ENCODE measurements at regions not wholly inside any gene's neighbourhood (a gene's known extent, or its start where the extent isn't known, plus 50 kb on each side); places are given as distances from the start of the nearest gene placed in this dataset.

GRCh38 chr21:27649323-27649722, 682.4 kb upstream of the ADAMTS5 start:
- no peak overlapping the region for H3K4me3 ChIP-seq
- Mint-ChIP-seq H3K4me3 (no peak overlapping the region), H3K27ac (no peak overlapping the region), H3K36me3 (ENCODE audit: low read depth) (no peaks in the 10 kb centered on the region), H3K4me1 (no peaks in the 10 kb centered on the region), H3K27me3 (ENCODE audit: insufficient read depth, low read depth, poor library complexity) (no peaks in the 10 kb centered on the region), H3K9me3 (no peaks in the 10 kb centered on the region; the same call in 1 of the 3 replicates)
- DNase-seq (ENCODE audit: low spot score) (no peak), ATAC-seq (no peak)
- H4K20me1 ChIP-seq (replicated peaks; ENCODE audit: insufficient read depth), result no peaks in the 10 kb centered on the region
- H3K36me3 ChIP-seq (ENCODE audit: insufficient read depth), result no peaks in the 10 kb centered on the region
- TF ChIP-seq CTCF (conservative IDR thresholded peaks at IDR 0.05; ENCODE audit: low read depth in 2 of 2), result no peak
- no peak for TF ChIP-seq ZNF331 (CRISPR knock-in tag; IDR thresholded peaks at IDR 0.05; ENCODE audit: low read depth)
- no peaks in the 10 kb centered on the region for H3F3A ChIP-seq (replicated peaks; ENCODE audit: low read depth)
- H3K4me1 ChIP-seq (ENCODE audit: insufficient read depth), result no peaks in the 10 kb centered on the region
- H2AFZ ChIP-seq, result no peak overlapping the region
- no peak overlapping the region for H3K4me2 ChIP-seq
- H3K27me3 ChIP-seq (ENCODE audit: insufficient read depth), result no peaks in the 10 kb centered on the region
- no peaks in the 10 kb centered on the region for H3K79me2 ChIP-seq (replicated peaks; ENCODE audit: insufficient read depth)
- H3K27ac ChIP-seq (ENCODE audit: low read depth), result no peak overlapping the region
- H3K9me2 ChIP-seq (ENCODE audit: insufficient read depth), result peaks cover 5% of the 10 kb centered on the region; the same call in 1 of the 2 replicates

DNA sequence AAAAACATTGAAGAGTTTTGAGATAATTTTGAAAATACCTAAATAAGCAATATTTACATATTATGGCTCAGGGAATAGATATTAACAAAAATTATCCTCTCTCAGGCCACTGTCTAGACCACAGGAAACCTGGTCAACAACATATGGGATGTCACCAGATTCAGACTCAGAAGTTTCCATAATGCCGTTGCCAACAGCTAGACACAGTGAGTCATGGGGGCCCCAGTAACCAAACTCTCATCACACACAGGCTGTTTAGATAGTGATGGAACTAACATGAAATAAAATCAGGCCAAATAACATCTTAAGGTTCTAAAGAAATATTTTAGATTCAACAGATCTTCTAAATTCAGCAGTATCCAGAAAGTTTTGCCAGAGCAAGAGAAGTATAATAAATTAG, 681.7 kb upstream of the ADAMTS5 start:
- no peaks in the 10 kb centered on the region for H3K4me1 Mint-ChIP-seq
- Histone ChIP-seq H3K9me2 (ENCODE audit: insufficient read depth) (peaks cover 5% of the 10 kb centered on the region; the same call in 1 of the 2 replicates), H2AFZ (no peak overlapping the region), H3F3A (replicated peaks; ENCODE audit: low read depth) (no peaks in the 10 kb centered on the region), H3K36me3 (ENCODE audit: insufficient read depth) (no peaks in the 10 kb centered on the region), H3K4me2 (no peak overlapping the region), H3K27ac (ENCODE audit: low read depth) (no peak overlapping the region), H3K4me3 (no peak overlapping the region), H3K27me3 (ENCODE audit: insufficient read depth) (no peaks in the 10 kb centered on the region), H3K4me1 (ENCODE audit: insufficient read depth) (no peaks in the 10 kb centered on the region), H3K79me2 (replicated peaks; ENCODE audit: insufficient read depth) (no peaks in the 10 kb centered on the region), H4K20me1 (replicated peaks; ENCODE audit: insufficient read depth) (no peaks in the 10 kb centered on the region)
- no peak overlapping the region for H3K4me3 Mint-ChIP-seq
- H3K27me3 Mint-ChIP-seq (ENCODE audit: insufficient read depth, low read depth, poor library complexity), result no peaks in the 10 kb centered on the region
- H3K9me3 Mint-ChIP-seq, result no peaks in the 10 kb centered on the region; the same call in 1 of the 3 replicates
- DNase-seq (ENCODE audit: low spot score) (no peak), ATAC-seq (no peak)
- no peaks in the 10 kb centered on the region for H3K36me3 Mint-ChIP-seq (ENCODE audit: low read depth)
- H3K27ac Mint-ChIP-seq, result no peak overlapping the region
- no peak for TF ChIP-seq STAT1 (IDR thresholded peaks at IDR 0.05; ENCODE audit: unreplicated experiment)
- TF ChIP-seq ETS1 (IDR thresholded peaks at IDR 0.05), result no peak
- no peak for TF ChIP-seq ZNF331 (CRISPR knock-in tag; IDR thresholded peaks at IDR 0.05; ENCODE audit: low read depth)
- no peak for TF ChIP-seq CTCF (conservative IDR thresholded peaks at IDR 0.05; ENCODE audit: low read depth in 2 of 2)
- no peak for TF ChIP-seq JUNB (IDR thresholded peaks at IDR 0.05; ENCODE audit: unreplicated experiment)
- TF ChIP-seq CREB1 (CRISPR knock-in tag; IDR thresholded peaks at IDR 0.05; ENCODE audit: low read depth), result no peak
- TF ChIP-seq POLR2AphosphoS5 (IDR thresholded peaks at IDR 0.05; ENCODE audit: low read depth), result no peak
- TF ChIP-seq, protein P1, sequence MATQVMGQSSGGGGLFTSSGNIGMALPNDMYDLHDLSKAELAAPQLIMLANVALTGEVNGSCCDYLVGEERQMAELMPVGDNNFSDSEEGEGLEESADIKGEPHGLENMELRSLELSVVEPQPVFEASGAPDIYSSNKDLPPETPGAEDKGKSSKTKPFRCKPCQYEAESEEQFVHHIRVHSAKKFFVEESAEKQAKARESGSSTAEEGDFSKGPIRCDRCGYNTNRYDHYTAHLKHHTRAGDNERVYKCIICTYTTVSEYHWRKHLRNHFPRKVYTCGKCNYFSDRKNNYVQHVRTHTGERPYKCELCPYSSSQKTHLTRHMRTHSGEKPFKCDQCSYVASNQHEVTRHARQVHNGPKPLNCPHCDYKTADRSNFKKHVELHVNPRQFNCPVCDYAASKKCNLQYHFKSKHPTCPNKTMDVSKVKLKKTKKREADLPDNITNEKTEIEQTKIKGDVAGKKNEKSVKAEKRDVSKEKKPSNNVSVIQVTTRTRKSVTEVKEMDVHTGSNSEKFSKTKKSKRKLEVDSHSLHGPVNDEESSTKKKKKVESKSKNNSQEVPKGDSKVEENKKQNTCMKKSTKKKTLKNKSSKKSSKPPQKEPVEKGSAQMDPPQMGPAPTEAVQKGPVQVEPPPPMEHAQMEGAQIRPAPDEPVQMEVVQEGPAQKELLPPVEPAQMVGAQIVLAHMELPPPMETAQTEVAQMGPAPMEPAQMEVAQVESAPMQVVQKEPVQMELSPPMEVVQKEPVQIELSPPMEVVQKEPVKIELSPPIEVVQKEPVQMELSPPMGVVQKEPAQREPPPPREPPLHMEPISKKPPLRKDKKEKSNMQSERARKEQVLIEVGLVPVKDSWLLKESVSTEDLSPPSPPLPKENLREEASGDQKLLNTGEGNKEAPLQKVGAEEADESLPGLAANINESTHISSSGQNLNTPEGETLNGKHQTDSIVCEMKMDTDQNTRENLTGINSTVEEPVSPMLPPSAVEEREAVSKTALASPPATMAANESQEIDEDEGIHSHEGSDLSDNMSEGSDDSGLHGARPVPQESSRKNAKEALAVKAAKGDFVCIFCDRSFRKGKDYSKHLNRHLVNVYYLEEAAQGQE (IDR thresholded peaks at IDR 0.05; ENCODE audit: unreplicated experiment), result no peak
- TF ChIP-seq NANOG (IDR thresholded peaks at IDR 0.05; ENCODE audit: borderline replicate concordance), result no peak
- no peak for TF ChIP-seq EZH2phosphoT487 (IDR thresholded peaks at IDR 0.05; ENCODE audit: unreplicated experiment)

Data from GM23338 (cell line).